BE2C (cell line): ENCODE measurements at regions not wholly inside any gene's neighbourhood (a gene's known extent, or its start where the extent isn't known, plus 50 kb on each side); places are given as distances from the start of the nearest gene placed in this dataset.

ENCODE experiments used
- DNase-seq: peaks from one replicate; pipeline ENCODE4 v3.0.0-alpha.2; 2020
- H3K27me3 ChIP-seq: fragments of 250-450 bp; sonication (Bioruptor Pico); 2 replicates; pipeline ENCODE4 v1.5.1; 2020; ENCODE audit warnings: mild to moderate bottlenecking
- H3K36me3 ChIP-seq: fragments of 250-450 bp; sonication (Bioruptor Pico); 2 replicates; pipeline ENCODE4 v1.5.1; 2020; ENCODE audit warnings: mild to moderate bottlenecking
- H3K4me1 ChIP-seq: fragments of 250-450 bp; sonication (Bioruptor Pico); 2 replicates; pipeline ENCODE4 v1.5.1; 2020
- H3K4me3 ChIP-seq: 2 replicates; pipeline ENCODE4 v1.5.1; 2011; ENCODE audit warnings: low read depth, low read length
- H3K9me3 ChIP-seq: fragments of 250-450 bp; sonication (Bioruptor Pico); 2 replicates; pipeline ENCODE4 v1.5.1; 2020
- TF ChIP-seq, protein P1 (sequence below): IDR thresholded peaks from 2 replicates; pipeline ENCODE4 v1.5.1; 2012; ENCODE audit warnings: mild to moderate bottlenecking, low read depth, low read length

- H3K4me3 ChIP-seq, result no peak overlapping the region
Measured at GRCh38 chr14:57080691-57081090, 188.0 kb downstream of the EXOC5 start.

GRCh38 chr14:57078054-57078453 is 190.7 kb downstream of the EXOC5 start:
- Histone ChIP-seq H3K4me1 (no peaks in the 10 kb centered on the region), H3K36me3 (no peaks in the 10 kb centered on the region), H3K4me3 (no peak overlapping the region), H3K27me3 (peaks cover 19% of the 10 kb centered on the region), H3K9me3 (no peaks in the 10 kb centered on the region)
- TF ChIP-seq, protein P1, sequence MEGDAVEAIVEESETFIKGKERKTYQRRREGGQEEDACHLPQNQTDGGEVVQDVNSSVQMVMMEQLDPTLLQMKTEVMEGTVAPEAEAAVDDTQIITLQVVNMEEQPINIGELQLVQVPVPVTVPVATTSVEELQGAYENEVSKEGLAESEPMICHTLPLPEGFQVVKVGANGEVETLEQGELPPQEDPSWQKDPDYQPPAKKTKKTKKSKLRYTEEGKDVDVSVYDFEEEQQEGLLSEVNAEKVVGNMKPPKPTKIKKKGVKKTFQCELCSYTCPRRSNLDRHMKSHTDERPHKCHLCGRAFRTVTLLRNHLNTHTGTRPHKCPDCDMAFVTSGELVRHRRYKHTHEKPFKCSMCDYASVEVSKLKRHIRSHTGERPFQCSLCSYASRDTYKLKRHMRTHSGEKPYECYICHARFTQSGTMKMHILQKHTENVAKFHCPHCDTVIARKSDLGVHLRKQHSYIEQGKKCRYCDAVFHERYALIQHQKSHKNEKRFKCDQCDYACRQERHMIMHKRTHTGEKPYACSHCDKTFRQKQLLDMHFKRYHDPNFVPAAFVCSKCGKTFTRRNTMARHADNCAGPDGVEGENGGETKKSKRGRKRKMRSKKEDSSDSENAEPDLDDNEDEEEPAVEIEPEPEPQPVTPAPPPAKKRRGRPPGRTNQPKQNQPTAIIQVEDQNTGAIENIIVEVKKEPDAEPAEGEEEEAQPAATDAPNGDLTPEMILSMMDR, result no peak
- DNase-seq, result no peak

More at GRCh38 chr14:57080691-57081090, 188.0 kb downstream of the EXOC5 start:
- no peaks in the 10 kb centered on the region for H3K4me1 ChIP-seq
- H3K9me3 ChIP-seq, result no peaks in the 10 kb centered on the region
- no peaks in the 10 kb centered on the region for H3K36me3 ChIP-seq
- H3K27me3 ChIP-seq, result peaks cover 14% of the 10 kb centered on the region
- TF ChIP-seq, protein P1, result no peak
- no peak for DNase-seq

GRCh38 chr14:57073986-57074385 is 194.7 kb downstream of the EXOC5 start:
- TF ChIP-seq, protein P1, result no peak
- H3K9me3 ChIP-seq, result no peaks in the 10 kb centered on the region
- peaks cover 23% of the 10 kb centered on the region for H3K27me3 ChIP-seq
- DNase-seq, result no peak
- no peak overlapping the region for H3K4me3 ChIP-seq
- H3K4me1 ChIP-seq, result no peaks in the 10 kb centered on the region
- H3K36me3 ChIP-seq, result no peaks in the 10 kb centered on the region

DNA sequence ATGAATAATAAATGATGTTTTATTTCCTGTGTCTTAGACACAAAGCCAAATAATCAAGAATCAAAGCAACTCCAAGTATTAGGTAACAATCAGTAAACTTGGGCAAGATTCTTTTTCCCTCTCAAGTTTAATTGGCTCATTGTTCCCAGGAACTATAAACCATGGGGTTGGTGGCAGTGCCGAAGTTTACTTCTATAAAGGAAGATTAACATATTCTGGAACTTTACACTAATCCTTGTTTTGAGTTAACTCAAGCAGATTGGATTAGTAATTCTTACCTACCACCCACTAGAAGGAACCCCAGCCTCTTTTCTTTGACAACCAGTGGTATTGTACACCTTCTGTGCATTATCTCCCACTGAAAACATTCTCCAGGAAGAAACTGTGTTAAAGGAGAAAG is 197.1 kb downstream of the EXOC5 start:
- Histone ChIP-seq H3K4me3 (no peak overlapping the region), H3K27me3 (peaks cover 36% of the 10 kb centered on the region), H3K36me3 (no peaks in the 10 kb centered on the region), H3K9me3 (no peaks in the 10 kb centered on the region), H3K4me1 (no peaks in the 10 kb centered on the region)
- no peak for DNase-seq
- TF ChIP-seq, protein P1, result no peak

DNA sequence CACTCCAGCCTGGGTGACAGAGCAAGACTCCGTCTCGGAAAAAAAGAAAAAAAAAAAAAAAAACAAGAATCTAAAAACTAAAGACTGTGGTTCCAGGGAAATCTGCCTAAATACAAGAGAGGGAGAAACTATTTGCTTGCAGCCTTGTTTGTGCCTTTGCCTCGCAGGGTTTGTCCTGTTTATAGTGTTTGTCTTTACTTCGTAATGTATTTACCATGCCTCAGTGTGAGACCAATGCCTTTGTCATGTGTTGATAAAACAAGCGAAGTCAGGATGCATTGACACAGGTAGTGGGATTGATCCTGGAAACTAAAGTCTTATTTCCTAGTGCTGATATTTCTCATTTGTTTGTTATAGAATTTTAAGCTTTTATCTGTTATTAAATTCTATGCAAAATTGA is 199.0 kb downstream of the EXOC5 start:
- DNase-seq, result no peak
- TF ChIP-seq, protein P1, result no peak

GRCh38 chr14:57068511-57068910 is 200.2 kb downstream of the EXOC5 start:
- H3K36me3 ChIP-seq, result no peaks in the 10 kb centered on the region
- TF ChIP-seq, protein P1, result no peak
- no peak overlapping the region for H3K4me3 ChIP-seq
- DNase-seq, result no peak
- no peaks in the 10 kb centered on the region for H3K4me1 ChIP-seq
- no peaks in the 10 kb centered on the region for H3K9me3 ChIP-seq
- H3K27me3 ChIP-seq, result peaks cover 54% of the 10 kb centered on the region

More for the DNA sequence above, 199.0 kb downstream of the EXOC5 start:
- Histone ChIP-seq H3K27me3 (peaks cover 48% of the 10 kb centered on the region), H3K4me3 (no peak overlapping the region), H3K4me1 (no peaks in the 10 kb centered on the region), H3K9me3 (no peaks in the 10 kb centered on the region), H3K36me3 (no peaks in the 10 kb centered on the region)
